ENCODE measurements at regions not wholly inside any gene's neighbourhood (a gene's known extent, or its start where the extent isn't known, plus 50 kb on each side); places are given as distances from the start of the nearest gene placed in this dataset.
"Not testable (repeated sequence)": the region's sequence is repeated elsewhere in the genome, so short reads cannot be mapped to it uniquely, and the experiment has no call there.

DNA sequence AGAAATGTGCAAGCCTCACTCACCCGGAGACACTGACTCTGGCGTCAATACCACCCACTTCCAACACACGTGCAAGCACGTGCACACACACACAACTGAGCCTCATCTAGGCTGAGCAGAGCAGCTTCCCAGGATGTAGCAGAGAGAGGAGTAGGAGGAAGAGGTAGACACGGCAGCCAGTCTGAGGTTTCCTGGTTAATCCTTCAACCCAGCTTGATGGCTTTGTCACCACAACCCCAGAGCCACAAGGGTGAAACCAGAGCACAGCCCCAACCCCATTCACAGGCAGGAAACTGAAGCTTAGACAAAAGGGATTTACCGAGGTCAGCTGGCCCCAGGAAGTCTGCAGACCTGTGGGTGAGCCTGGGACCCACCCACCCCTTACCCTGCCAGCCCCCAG lies 905.3 kb downstream of the TUBA3C start:
- H3K4me3 Mint-ChIP-seq; DNase-seq (ENCODE audit: low spot score in 2 of 2); H3K27ac Mint-ChIP-seq; ATAC-seq (ENCODE audit: low read depth); H3K4me1 Mint-ChIP-seq; H3K9me3 Mint-ChIP-seq; H3K36me3 Mint-ChIP-seq; H3K27me3 Mint-ChIP-seq: not testable (repeated sequence)

DNA sequence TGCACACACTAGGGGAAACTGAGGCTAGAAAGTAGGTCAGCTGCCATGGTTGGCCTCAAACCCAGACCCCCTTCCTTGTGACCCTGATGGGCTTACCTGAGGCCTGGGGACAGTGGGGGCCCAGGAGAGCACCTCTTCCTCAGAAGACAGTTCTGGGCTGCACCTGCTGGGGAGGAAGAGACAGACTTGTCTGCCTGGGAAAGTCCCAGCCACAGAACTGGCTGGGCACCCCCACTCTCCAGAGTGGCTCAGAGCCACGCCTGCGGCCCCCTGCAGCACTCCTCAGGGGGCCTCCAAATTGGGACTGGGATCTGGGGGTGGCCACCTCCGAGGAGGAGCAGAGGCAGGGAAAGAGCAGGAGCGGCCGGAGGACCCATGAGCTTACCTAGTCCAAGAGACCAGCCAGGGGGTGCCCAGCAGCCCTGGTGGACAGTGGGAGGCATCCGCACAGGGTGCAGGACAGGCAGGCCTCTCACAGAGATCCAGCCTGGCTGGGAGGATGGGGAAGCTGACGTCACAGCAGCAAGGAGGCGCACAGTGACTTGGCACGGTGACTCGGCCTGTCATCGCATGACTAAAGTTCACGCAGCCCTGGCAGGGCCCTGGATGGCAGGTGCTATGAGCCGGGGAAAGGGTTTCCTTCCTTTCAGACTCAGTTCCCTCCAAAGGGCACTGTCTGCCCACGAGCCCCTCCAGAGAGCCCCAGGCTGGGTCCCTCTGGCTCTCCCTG lies 907.7 kb downstream of the TUBA3C start:
- not testable (repeated sequence) for H3K4me1 Mint-ChIP-seq; H3K9me3 Mint-ChIP-seq; H3K27ac Mint-ChIP-seq; DNase-seq (ENCODE audit: low spot score in 2 of 2); H3K4me3 Mint-ChIP-seq; H3K36me3 Mint-ChIP-seq; H3K27me3 Mint-ChIP-seq
- ATAC-seq (ENCODE audit: low read depth), result peak; percentile 14

- not testable (repeated sequence) for H3K4me3 Mint-ChIP-seq; ATAC-seq (ENCODE audit: low read depth); H3K27me3 Mint-ChIP-seq; DNase-seq (ENCODE audit: low spot score in 2 of 2); H3K36me3 Mint-ChIP-seq; H3K9me3 Mint-ChIP-seq; H3K4me1 Mint-ChIP-seq; H3K27ac Mint-ChIP-seq
Observed at GRCh38 chr13:18258801-18259419, 922.7 kb downstream of the TUBA3C start.

- H3K36me3 Mint-ChIP-seq; H3K4me3 Mint-ChIP-seq; DNase-seq (ENCODE audit: low spot score in 2 of 2): not testable (repeated sequence)
Observed at GRCh38 chr13:18257686-18258085, 923.9 kb downstream of the TUBA3C start.

GRCh38 chr13:18252848-18253247 lies 928.8 kb downstream of the TUBA3C start:
- H3K27ac Mint-ChIP-seq; H3K27me3 Mint-ChIP-seq; H3K4me1 Mint-ChIP-seq; ATAC-seq (ENCODE audit: low read depth); H3K36me3 Mint-ChIP-seq; H3K4me3 Mint-ChIP-seq; DNase-seq (ENCODE audit: low spot score in 2 of 2): not testable (repeated sequence)
- peaks cover 14% of the 10 kb centered on the region for H3K9me3 Mint-ChIP-seq

More at GRCh38 chr13:18257686-18258085, 923.9 kb downstream of the TUBA3C start:
- H3K4me1 Mint-ChIP-seq; H3K27me3 Mint-ChIP-seq; H3K9me3 Mint-ChIP-seq; ATAC-seq (ENCODE audit: low read depth); H3K27ac Mint-ChIP-seq: not testable (repeated sequence)

- DNase-seq (ENCODE audit: low spot score in 2 of 2); H3K36me3 Mint-ChIP-seq; ATAC-seq (ENCODE audit: low read depth); H3K9me3 Mint-ChIP-seq; H3K4me3 Mint-ChIP-seq; H3K27me3 Mint-ChIP-seq: not testable (repeated sequence)
- Mint-ChIP-seq H3K27ac (peak overlapping the region; percentile 12), H3K4me1 (peaks cover 11% of the 10 kb centered on the region)
Observed at GRCh38 chr13:18248533-18249240, 932.9 kb downstream of the TUBA3C start.

DNA sequence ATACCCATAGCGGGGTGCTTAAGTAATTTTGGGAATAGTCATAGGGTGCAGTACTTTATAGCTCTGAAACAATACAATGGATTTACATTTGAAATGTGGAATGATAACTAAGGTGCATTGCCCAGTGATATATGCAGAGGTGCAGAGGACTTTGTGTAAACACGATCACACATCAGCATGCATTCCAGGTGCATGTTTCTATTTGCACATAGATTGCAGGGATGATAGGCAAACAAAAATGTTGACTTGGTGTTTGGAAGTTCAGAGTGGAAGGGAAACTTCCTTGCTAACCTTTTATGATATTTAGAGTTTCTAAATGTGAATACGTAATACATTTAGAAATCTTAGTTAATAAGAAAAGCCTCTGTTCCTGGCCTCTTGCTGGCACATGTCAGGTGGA lies 941.5 kb downstream of the TUBA3C start:
- not testable (repeated sequence) for H3K27ac Mint-ChIP-seq; H3K9me3 Mint-ChIP-seq; H3K27me3 Mint-ChIP-seq; H3K36me3 Mint-ChIP-seq; H3K4me3 Mint-ChIP-seq; DNase-seq (ENCODE audit: low spot score in 2 of 2); ATAC-seq (ENCODE audit: low read depth); H3K4me1 Mint-ChIP-seq

DNA sequence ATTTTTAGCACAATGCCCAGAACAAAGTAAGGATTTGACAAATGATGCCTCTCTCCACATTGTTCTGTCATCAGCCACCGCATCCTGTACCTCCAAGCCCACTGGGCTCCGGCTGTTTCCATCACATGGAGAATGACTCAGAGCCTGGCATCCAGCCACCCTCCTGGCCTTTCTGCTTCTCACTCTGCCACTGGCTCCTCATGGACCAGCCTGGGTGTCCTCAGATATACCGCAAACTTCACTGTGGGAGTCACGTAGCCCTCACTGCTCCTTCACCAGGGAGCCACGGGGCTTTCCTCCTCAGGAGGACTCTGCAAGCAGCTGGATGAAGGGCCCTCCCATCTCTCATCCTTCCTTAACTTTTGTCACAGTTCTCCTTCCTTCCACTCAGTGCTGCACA lies 943.0 kb downstream of the TUBA3C start:
- not testable (repeated sequence) for DNase-seq (ENCODE audit: low spot score in 2 of 2); H3K27ac Mint-ChIP-seq; H3K4me3 Mint-ChIP-seq; ATAC-seq (ENCODE audit: low read depth); H3K27me3 Mint-ChIP-seq; H3K9me3 Mint-ChIP-seq; H3K36me3 Mint-ChIP-seq; H3K4me1 Mint-ChIP-seq

- H3K27ac Mint-ChIP-seq, result no peak overlapping the region
- no peak overlapping the region for H3K4me3 Mint-ChIP-seq
- no peak for DNase-seq (ENCODE audit: low spot score in 2 of 2)
- no peak for ATAC-seq (ENCODE audit: low read depth)
- no peaks in the 10 kb centered on the region for H3K36me3 Mint-ChIP-seq
- H3K4me1 Mint-ChIP-seq, result no peaks in the 10 kb centered on the region
- no peaks in the 10 kb centered on the region for H3K9me3 Mint-ChIP-seq
- no peaks in the 10 kb centered on the region for H3K27me3 Mint-ChIP-seq
Observed at GRCh38 chr13:18236528-18236815, 945.2 kb downstream of the TUBA3C start.

GRCh38 chr13:18235756-18236527 lies 945.7 kb downstream of the TUBA3C start:
- no peak overlapping the region for H3K27ac Mint-ChIP-seq
- DNase-seq (ENCODE audit: low spot score in 2 of 2), result no peak
- no peaks in the 10 kb centered on the region for H3K4me1 Mint-ChIP-seq
- no peaks in the 10 kb centered on the region for H3K36me3 Mint-ChIP-seq
- no peak overlapping the region for H3K4me3 Mint-ChIP-seq
- H3K27me3 Mint-ChIP-seq, result no peaks in the 10 kb centered on the region
- no peaks in the 10 kb centered on the region for H3K9me3 Mint-ChIP-seq
- ATAC-seq (ENCODE audit: low read depth), result no peak

GRCh38 chr13:18235172-18235571 lies 946.5 kb downstream of the TUBA3C start:
- DNase-seq (ENCODE audit: low spot score in 2 of 2) (no peak), ATAC-seq (ENCODE audit: low read depth) (no peak)
- no peak overlapping the region for H3K27ac Mint-ChIP-seq
- no peaks in the 10 kb centered on the region for H3K4me1 Mint-ChIP-seq
- H3K36me3 Mint-ChIP-seq, result no peaks in the 10 kb centered on the region
- no peaks in the 10 kb centered on the region for H3K9me3 Mint-ChIP-seq
- H3K4me3 Mint-ChIP-seq, result no peak overlapping the region
- H3K27me3 Mint-ChIP-seq, result no peaks in the 10 kb centered on the region

DNA sequence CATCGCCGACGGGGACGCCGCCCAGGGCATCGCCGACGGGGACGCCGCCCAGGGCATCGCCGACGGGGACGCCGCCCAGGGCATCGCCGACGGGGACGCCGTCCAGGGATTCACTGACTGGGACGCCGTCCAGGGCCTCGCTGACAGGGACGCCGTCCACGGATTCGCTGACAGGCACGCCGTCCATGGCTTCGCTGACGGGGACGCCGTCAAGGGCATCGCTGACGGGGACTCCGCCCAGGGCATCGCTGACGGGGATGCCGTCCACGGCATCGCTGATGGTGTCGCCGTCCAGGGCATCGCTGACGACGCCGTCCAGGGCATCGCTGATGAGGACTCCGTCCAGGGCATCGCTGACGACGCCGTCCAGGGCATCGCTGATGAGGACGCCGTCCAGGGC lies 947.2 kb downstream of the TUBA3C start:
- not testable (repeated sequence) for DNase-seq (ENCODE audit: low spot score in 2 of 2); H3K36me3 Mint-ChIP-seq; ATAC-seq (ENCODE audit: low read depth); H3K9me3 Mint-ChIP-seq; H3K4me3 Mint-ChIP-seq; H3K27ac Mint-ChIP-seq; H3K27me3 Mint-ChIP-seq; H3K4me1 Mint-ChIP-seq

- Mint-ChIP-seq H3K27ac (no peak overlapping the region), H3K4me3 (no peak overlapping the region), H3K36me3 (no peaks in the 10 kb centered on the region), H3K27me3 (no peaks in the 10 kb centered on the region), H3K4me1 (no peaks in the 10 kb centered on the region), H3K9me3 (no peaks in the 10 kb centered on the region)
- no peak for DNase-seq (ENCODE audit: low spot score in 2 of 2)
- ATAC-seq (ENCODE audit: low read depth), result no peak
Observed at GRCh38 chr13:18233783-18234299, 947.8 kb downstream of the TUBA3C start.
